GM19438 (cell line): ENCODE measurements at regions not wholly inside any gene's neighbourhood (a gene's known extent, or its start where the extent isn't known, plus 50 kb on each side); places are given as distances from the start of the nearest gene placed in this dataset.

ENCODE experiments used
- ATAC-seq: cut with Tn5 transposase; IDR thresholded peaks from one replicate; pipeline ENCODE4 v1.9.1; 2021; ENCODE audit warnings: low read depth; ENCODE audit not compliant: unreplicated experiment

- no peak for ATAC-seq
Measured at GRCh38 chr6:156725712-156726111, 51.5 kb upstream of the ARID1B start.

GRCh38 chr6:156720691-156721685, 56.2 kb upstream of the ARID1B start:
- peak; percentile 52 for ATAC-seq

GRCh38 chr6:156719720-156720563, 57.2 kb upstream of the ARID1B start:
- peak; percentile 82 for ATAC-seq

GRCh38 chr6:156719395-156719719, 57.8 kb upstream of the ARID1B start:
- no peak for ATAC-seq

GRCh38 chr6:156718647-156719394, 58.4 kb upstream of the ARID1B start:
- no peak for ATAC-seq

- ATAC-seq = no peak
Measured at GRCh38 chr6:156717542-156717941, 59.6 kb upstream of the ARID1B start.

- no peak for ATAC-seq
Measured at GRCh38 chr6:156715839-156716238, 61.3 kb upstream of the ARID1B start.

- no peak for ATAC-seq
Measured at GRCh38 chr6:156713548-156713947, 63.6 kb upstream of the ARID1B start.

GRCh38 chr6:156710479-156710878, 66.7 kb upstream of the ARID1B start:
- no peak for ATAC-seq

GRCh38 chr6:156707818-156708217, 69.4 kb upstream of the ARID1B start:
- no peak for ATAC-seq

GRCh38 chr6:156703719-156704118, 73.5 kb upstream of the ARID1B start:
- no peak for ATAC-seq

- ATAC-seq = no peak
Measured at GRCh38 chr6:156701966-156702365, 75.2 kb upstream of the ARID1B start.

GRCh38 chr6:156700440-156701057, 76.6 kb upstream of the ARID1B start:
- no peak for ATAC-seq

GRCh38 chr6:156699935-156700334, 77.2 kb upstream of the ARID1B start:
- ATAC-seq = no peak

GRCh38 chr6:156699017-156699421, 78.2 kb upstream of the ARID1B start:
- peak; percentile 52 for ATAC-seq

- peak; percentile 65 for ATAC-seq
Measured at GRCh38 chr6:156698239-156699016, 78.8 kb upstream of the ARID1B start.

GRCh38 chr6:156697225-156697830, 79.8 kb upstream of the ARID1B start:
- peak; percentile 34 for ATAC-seq

- ATAC-seq = no peak
Measured at GRCh38 chr6:156695742-156696141, 81.4 kb upstream of the ARID1B start.

- ATAC-seq = no peak
Measured at GRCh38 chr6:156694679-156695078, 82.5 kb upstream of the ARID1B start.
